AG04450 (cell line): ENCODE measurements at regions not wholly inside any gene's neighbourhood (a gene's known extent, or its start where the extent isn't known, plus 50 kb on each side); places are given as distances from the start of the nearest gene placed in this dataset.

Experiments
- CTCF ChIA-PET: fragments of 300-600, 350-600 bp; formaldehyde crosslinking; extraction: SDS; loops from one replicate; lab custom pipeline; 2022; ENCODE audit warnings: antibody characterized with exemption, inconsistent platforms; lab: Charles Lee
- POLR2A ChIA-PET: fragments of 350-600 bp; formaldehyde crosslinking; extraction: SDS; loops from one replicate; lab custom pipeline; 2021; ENCODE audit warnings: antibody characterized with exemption, inconsistent platforms; lab: Yijun Ruan, JAX
- DNase-seq: peaks from one replicate; pipeline ENCODE4 v3.0.0-alpha.2; 2011; ENCODE audit warnings: low read depth, low spot score
- H3K27ac ChIP-seq: one replicate; pipeline ENCODE4 v1.5.1; 2012; ENCODE audit warnings: low read depth, low read length, control low read depth
- H3K27me3 ChIP-seq: one replicate; pipeline ENCODE4 v1.6.0; 2012; ENCODE audit warnings: low read length; ENCODE audit not compliant: control insufficient read depth, insufficient read depth
- H3K4me3 ChIP-seq: 2 replicates; pipeline ENCODE4 v1.5.1; 2011; ENCODE audit warnings: mild to moderate bottlenecking, low read depth, low read length, control low read depth
- H3K9me3 ChIP-seq: 2 replicates; pipeline ENCODE4 v1.5.1; 2012; ENCODE audit warnings: low read length; ENCODE audit not compliant: control insufficient read depth, insufficient read depth
- CTCF ChIP-seq: IDR thresholded peaks from 2 replicates; pipeline ENCODE4 v1.5.1; 2011; ENCODE audit warnings: low read depth, low read length, control low read depth, inconsistent platforms

DNA sequence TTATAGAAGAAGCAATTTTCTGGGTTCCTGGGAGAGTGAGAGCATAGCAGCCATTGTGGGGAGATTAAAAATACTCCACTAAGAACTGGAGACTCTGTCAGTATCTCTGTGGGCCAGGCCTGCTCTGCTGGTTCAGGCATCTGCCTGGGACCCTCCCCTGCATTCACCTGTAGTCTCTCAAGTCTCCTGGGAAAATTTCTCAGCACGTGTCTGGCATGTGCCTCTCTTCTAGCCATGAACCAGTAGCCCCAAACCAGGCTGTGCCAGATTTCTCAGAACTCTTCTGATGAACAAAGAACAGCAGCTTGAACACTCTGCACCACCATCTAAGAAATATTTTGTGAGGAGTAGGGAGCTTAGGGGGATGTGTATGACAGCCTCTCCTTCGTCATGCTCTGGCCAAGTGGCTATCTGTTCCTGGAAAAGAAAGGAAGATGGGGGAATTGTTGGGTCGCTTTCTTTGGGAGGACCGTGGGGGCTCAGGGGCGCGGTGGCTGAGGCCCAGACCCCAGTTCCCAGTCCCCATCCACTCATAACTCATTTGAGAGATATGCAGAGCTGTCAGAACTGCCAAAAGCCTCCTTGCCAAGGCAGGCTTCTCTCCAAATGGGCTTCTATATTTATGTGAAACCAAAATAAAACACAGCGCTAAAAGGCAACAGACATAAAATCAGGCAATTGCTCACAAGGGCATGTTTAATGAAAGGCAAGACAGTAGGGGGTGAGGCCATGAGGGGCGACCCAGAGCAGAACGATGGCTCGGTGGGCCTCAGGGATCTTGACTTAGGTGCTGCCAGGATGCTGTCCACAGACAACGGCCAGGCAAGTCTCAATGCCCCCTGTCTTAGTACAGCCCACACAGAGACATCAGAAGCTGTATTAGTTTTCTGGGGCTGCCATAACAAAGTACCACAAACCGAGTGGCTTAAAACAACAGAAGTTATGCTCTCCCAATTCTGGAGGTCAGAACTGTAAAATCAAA lies 114.7 kb upstream of the TNP1 start:
- POLR2A ChIA-PET = no interaction called here
- no peaks in the 10 kb centered on the region; the same call in 1 of the 2 replicates for H3K9me3 ChIP-seq
- TF ChIP-seq CTCF = no peak
- DNase-seq = no peak
- no peak overlapping the region for H3K27ac ChIP-seq
- CTCF ChIA-PET = no interaction called here
- H3K4me3 ChIP-seq = no peak overlapping the region
- peaks cover 3% of the 10 kb centered on the region for H3K27me3 ChIP-seq

- no peak for TF ChIP-seq CTCF
- DNase-seq = no peak
- CTCF ChIA-PET = interaction anchor here (1.0 kb wide), 1 partner anchor 22 kb away, joined by 3 read pairs; no protein-coding TSS in a partner anchor
- Histone ChIP-seq H3K27me3 (peaks cover 3% of the 10 kb centered on the region), H3K27ac (no peak overlapping the region), H3K4me3 (no peak overlapping the region), H3K9me3 (no peaks in the 10 kb centered on the region; the same call in 1 of the 2 replicates)
- POLR2A ChIA-PET = no interaction called here
Measured at GRCh38 chr2:216971593-216971992, 111.7 kb upstream of the TNP1 start.

DNA sequence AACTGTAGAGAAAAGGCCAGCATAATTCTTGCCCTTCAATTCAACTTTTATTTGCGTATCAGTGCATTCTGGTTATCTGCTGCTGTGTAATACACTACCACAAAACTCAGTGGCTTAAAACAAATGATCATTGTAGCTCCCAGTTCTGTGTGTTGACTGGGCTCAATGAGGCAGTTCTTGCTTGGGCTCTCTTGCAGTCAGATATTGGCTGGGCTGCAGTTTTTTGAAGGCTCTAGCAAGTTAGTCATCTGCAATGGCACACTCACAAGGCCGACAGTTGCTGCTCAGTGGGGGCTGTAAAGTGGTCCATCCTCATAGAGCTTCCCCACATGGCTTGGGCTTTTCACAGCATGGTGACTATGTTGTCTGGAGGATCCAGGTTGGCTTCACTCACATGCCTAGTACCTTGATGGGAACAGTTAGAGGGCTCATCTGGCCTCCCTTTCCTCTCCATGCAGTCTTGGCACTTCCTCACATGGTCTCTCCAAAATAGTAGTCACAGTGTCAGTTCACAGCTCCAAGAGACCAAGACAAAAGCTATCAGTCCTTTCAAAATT lies 110.6 kb upstream of the TNP1 start:
- H3K27me3 ChIP-seq = peaks cover 3% of the 10 kb centered on the region
- H3K9me3 ChIP-seq = no peaks in the 10 kb centered on the region
- no peak for TF ChIP-seq CTCF
- DNase-seq = no peak
- no peak overlapping the region for H3K4me3 ChIP-seq
- CTCF ChIA-PET = interaction anchor here (1.0 kb wide), 1 partner anchor 23 kb away, joined by 3 read pairs; no protein-coding TSS in a partner anchor
- no peak overlapping the region for H3K27ac ChIP-seq
- POLR2A ChIA-PET = no interaction called here

- Histone ChIP-seq H3K9me3 (no peaks in the 10 kb centered on the region), H3K27me3 (peaks cover 3% of the 10 kb centered on the region), H3K27ac (no peak overlapping the region), H3K4me3 (no peak overlapping the region)
- ChIA-PET CTCF (no interaction called here), POLR2A (no interaction called here)
- TF ChIP-seq CTCF = no peak
- no peak for DNase-seq
Measured at GRCh38 chr2:216967889-216968288, 108.0 kb upstream of the TNP1 start.
